ENCODE measurements at regions not wholly inside any gene's neighbourhood (a gene's known extent, or its start where the extent isn't known, plus 50 kb on each side); places are given as distances from the start of the nearest gene placed in this dataset.
"Not testable (repeated sequence)": the region's sequence is repeated elsewhere in the genome, so short reads cannot be mapped to it uniquely, and the experiment has no call there.

DNA sequence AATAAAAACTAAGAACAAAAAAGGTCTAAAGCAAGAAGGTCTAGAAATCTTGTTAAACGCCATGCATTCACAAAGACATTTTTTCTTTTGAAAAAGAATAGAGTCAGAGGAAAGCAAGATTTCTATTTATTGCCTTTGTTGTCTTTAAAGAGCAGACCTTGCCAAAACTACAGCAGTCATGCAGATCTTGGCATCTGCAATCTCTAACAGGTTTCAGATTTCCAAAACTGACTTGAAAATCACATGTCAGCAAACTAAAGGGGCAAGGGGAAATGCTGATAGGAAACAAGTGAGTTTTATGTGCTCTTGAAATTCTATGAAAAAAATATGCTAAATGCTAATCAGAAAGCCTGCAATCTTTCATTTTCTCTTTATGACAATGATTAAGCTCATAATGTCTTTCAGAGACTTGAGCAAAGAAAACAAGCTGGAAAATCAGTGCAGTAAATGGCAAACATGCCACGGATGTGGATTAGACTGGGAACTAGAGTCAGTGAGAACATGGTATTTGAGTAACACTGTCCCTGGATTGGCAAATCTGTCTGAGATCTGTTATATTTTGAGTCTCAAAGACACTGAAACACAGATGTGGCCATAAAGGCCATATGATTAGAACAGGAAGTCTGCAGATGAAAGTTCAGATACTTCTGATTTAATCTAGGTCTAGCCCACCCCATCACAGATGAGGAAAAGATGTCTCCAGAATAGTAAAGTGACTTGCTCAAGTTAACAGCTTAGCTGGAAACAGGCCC is 361.4 kb upstream of the RPS23 start:
- DNase-seq = no peak

GRCh38 chr5:82636591-82636990 is 358.4 kb upstream of the RPS23 start:
- DNase-seq = no peak

DNA sequence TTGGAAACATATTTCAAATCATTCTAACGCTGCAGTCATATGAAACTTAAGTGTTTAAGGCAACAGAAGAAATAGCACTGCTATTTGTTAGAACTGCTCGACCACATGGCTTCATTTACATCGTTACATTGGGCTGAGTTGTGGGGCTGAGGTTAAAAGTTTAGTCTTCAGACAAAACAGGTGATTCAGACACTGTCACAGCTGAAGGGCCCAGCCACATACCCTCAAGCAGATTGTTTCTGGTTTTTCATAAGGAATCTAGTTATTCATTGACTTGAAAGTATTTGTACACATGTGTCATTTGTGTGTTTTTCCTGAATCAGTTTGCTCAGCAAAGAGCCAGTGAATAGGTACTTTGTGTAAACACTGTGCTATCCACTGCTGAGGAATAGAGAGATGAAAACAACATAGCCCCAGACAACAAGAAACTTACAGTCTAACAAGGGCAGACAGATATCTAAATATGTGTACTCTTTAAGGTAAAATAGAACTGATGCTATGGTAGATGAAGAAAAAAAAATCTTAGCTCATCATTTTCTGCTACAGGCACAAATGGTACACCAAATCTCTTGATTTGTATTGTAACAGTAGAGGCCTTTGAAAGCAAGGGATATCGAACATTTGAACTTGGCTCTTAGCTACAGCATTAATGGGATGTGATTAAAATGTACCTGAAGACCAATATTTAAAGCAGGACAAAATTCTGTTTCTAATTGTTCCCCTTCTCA is 357.6 kb upstream of the RPS23 start:
- DNase-seq = no peak

- DNase-seq = no peak
These were observed 350.3 kb upstream of the RPS23 start for GRCh38 chr5:82628364-82628910.

DNA sequence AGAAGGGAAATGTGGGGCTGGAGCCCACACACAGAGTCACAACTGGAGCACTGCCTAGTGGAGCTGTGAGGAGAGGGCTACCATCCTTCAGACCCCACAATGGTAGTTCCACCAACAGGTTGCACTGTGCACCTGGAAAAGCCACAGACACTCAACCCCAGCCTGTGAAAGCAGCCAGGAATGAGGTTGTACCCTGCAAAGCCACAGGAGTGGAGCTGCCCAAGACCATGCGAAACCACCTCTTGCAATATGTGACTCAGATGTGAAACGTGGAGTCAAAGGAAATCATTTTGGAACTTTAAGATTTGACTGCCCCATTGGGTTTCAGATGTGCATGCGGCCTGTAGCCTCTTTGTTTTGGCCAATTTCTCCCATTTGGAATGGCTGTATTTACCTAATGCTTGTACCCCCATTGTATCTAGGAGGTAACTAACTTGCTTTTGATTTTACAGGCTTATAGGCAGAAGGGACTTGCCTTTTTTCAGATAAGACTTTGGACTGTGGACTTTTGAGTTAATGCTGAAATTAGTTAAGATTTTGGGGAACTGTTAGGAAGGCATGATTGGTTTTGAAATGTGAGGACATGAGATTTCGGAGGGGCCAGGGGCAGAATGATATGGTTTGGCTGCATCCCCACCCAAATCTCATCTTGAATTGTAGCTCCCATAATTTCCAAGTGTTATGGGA is 348.9 kb upstream of the RPS23 start:
- DNase-seq = not testable (repeated sequence)

DNA sequence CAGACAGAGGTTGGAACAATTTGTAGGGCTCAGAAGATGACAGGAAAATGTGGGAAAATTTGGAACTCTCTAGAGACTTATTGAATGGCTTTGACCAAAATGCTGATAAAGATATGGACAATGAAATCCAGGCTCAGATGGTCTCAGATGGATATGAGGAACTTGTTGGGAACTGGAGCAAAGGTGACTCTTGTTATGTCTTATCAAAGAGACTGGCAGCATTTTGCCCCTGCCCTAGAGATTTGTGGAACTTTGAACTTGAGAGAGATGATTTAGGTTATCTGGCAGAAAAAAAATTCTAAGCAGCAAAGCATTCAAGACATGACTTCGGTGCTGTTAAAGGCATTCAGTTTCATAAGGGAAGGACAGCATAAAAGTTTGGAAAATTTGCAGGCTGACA is 347.9 kb upstream of the RPS23 start:
- not testable (repeated sequence) for DNase-seq

GRCh38 chr5:82624062-82624461 is 345.9 kb upstream of the RPS23 start:
- no peak for DNase-seq

- DNase-seq = no peak
These were observed 344.8 kb upstream of the RPS23 start for GRCh38 chr5:82622711-82623514.

DNA sequence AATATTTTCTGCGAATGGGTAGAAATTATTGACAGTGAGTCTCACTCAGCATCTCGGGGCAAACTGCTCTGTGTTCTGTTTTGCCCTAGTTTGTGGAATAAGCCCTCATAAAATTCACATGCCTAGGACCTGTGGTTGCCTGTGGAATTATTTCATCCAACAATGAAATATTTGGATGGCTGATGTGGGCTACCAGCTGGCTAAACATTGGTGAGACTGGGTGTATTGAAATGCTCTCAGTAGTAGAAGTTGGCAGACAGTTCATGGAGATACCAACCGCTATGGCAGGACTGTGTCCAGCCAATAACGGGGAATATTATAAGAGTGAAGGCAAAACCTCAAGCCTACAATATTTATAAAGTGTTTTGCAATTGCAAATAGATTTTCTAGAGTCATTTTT is 344.1 kb upstream of the RPS23 start:
- no peak for DNase-seq

DNA sequence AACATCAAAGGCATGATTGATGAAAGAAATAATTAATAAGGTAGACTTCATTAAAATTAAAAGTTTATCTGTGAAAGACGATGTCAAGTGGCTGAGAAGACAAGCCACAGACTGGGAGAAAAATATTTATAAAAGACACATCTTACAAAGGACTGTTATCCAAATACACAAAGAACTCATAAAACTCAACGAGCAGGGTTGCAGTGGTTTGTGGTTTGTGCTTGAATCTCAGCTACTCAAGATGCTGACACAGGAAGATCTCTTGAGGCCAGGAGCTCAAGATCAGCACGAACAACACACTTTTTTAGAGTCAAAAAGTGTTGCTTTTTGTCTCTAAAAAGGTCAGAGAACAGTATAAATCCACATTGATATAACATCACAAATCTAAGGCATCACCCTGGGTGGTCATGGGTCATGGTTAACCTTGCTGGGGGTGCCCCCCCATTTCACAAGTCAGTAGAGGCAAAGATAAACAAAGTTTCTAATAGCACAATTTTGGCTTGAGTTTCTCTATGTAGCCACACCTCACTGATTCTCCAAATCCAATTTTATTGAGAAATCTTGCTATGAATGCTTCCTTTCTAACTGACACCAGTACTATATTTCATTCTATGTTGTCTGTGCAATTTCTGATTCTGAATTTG is 342.9 kb upstream of the RPS23 start:
- no peak for DNase-seq

DNA sequence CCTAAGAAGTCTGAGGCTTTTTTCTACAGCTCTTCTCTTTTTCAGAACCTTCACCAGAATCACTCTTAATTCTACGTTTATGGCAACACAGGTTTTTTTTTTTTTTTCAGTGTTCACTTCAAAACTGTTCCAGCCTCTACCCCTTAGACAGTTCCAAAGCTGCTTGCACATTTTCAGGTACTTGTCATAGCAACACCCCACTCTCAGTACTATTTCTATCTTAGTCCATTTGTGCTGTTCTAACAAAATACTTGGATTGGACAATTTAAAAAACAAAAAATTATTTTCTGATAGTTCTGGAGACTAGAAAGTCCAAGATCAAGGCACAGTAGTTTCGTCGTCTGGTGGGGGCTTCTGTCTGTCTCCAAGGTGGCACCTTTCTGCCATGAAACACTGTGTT is 340.9 kb upstream of the RPS23 start:
- DNase-seq = no peak

DNA sequence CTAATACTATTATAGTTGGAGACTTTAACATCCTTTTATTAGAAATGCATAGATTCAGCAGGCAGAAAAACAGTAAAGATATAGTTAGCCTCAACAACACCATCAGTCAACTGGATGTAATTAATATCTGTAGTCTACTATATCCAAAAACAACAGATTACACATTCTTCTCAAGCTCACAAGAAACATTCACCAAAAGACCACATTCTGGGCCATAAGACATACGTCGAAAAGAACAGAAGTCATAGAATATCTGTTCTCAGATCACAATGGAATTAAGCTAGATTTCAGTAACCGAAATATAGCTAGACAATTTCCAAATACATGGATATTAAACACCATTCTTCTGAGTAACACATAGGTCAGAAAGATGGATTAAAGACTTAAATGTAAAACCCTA is 336.6 kb upstream of the RPS23 start:
- no peak for DNase-seq

DNA sequence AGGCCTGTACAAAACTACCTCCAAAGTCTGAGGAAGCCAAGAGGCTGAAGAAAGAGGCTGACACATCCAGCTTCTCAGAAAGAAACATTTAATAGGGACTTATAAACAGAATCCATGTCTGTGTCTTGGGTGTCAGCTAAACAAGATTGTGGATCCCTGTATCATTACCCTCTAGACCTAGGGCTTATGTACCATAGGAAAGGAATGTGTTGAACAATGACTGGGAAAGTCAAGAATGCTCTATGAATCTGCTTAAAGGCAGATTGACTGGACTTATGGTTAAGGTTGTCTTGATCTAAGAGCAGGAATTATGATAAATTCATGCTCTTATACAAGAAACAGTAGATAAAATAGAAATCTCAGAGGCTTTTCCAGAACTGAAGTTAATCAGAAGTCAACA is 335.7 kb upstream of the RPS23 start:
- no peak for DNase-seq

DNA sequence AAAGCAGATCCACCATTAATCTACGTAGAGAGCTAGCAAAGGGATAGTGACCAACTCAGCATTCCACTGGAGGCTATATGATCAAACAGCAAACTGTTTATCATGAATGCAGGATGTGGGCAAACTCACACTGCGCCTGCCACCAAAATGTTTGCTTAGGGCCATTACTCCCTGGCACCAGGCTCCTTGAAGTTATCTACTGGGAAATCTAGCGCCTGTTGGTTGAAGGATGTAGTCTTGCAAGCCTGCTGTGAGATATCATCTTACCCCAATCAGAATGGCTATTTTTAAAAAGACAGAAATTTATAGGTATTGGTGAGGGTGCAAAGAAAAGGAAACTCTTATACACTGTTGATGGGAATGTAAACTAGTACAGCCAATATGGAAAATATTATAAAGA is 332.5 kb upstream of the RPS23 start:
- DNase-seq = no peak

- no peak for DNase-seq
These were observed 327.4 kb upstream of the RPS23 start for GRCh38 chr5:82605441-82605973.

- DNase-seq = no peak
These were observed 325.2 kb upstream of the RPS23 start for GRCh38 chr5:82603033-82603987.

- DNase-seq = no peak
These were observed 323.7 kb upstream of the RPS23 start for GRCh38 chr5:82601861-82602260.

DNA sequence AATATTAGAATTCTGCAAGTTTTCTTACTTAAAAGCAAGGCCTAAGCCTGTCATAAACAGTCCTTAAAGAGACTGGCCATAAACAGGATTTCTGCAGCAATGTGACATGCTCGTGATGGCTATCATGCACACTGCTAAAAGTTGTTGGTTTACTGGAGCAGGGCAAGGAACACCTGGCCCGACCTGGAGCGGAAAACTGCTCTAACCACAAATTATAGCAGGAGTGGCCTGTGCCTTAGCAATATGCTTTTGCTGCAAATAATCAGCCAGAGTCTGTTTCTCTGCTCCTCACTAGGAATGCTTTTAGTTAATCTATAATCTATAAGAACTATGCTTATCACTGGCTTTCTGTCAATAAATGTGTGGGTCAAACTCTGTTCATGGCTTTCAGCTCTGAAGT is 322.9 kb upstream of the RPS23 start:
- DNase-seq = no peak

- no peak for DNase-seq
These were observed 321.5 kb upstream of the RPS23 start for GRCh38 chr5:82599692-82600091.

DNA sequence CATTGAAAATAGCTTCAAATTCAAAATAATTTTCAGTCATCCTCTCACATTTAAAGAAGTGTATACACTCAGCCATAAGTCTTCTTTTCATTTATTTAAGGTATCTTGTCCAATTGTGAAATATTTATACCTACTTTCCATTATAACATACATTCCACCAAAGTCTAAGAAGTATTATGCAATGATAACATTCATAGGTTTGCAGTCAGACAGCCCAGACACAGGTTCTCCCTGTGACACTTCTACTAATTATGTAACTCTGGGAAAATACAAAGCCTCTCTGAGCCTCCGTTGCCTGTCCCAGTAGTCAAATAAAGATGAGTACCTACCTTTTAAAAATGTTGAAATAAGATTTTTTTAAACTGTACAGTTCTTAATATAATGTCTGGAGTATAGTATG is 320.9 kb upstream of the RPS23 start:
- DNase-seq = no peak

- no peak for DNase-seq
These were observed 319.3 kb upstream of the RPS23 start for GRCh38 chr5:82597437-82597836.

All from NCI-H1105 treated with DMSO at 0.1 percent for 48 hours (cell line).